ENCODE measurements at regions not wholly inside any gene's neighbourhood (a gene's known extent, or its start where the extent isn't known, plus 50 kb on each side); places are given as distances from the start of the nearest gene placed in this dataset.

- no peak overlapping the region for H3K27ac ChIP-seq (ENCODE audit: low read depth in 2 of 2, low read length in 1 of 2)
- peaks cover 0 to 5% of the 10 kb centered on the region in 2 experiments; a peak in 1 of 4 replicates for H3K4me1 ChIP-seq (ENCODE audit: control insufficient read depth in 1 of 2, insufficient read depth in 2 of 2, low read depth in 1 of 2, low read length in 1 of 2)
- H3K79me2 ChIP-seq (ENCODE audit: insufficient read depth), result no peaks in the 10 kb centered on the region
- DNase-seq, result no peak
- ChIA-PET POLR2A (no interaction called here), CTCF (no interaction called here)
- H3K9ac ChIP-seq, result no peak overlapping the region
- no peak overlapping the region for H3K4me2 ChIP-seq
- H2AFZ ChIP-seq (ENCODE audit: low read depth), result no peak overlapping the region
- no peaks in the 10 kb centered on the region for H3F3A ChIP-seq (replicated peaks; ENCODE audit: insufficient read depth)
- H3K9me3 ChIP-seq, result no peaks in the 10 kb centered on the region
- H4K20me1 ChIP-seq (ENCODE audit: insufficient read depth), result no peaks in the 10 kb centered on the region
- H3K27me3 ChIP-seq (ENCODE audit: insufficient read depth), result no peaks in the 10 kb centered on the region
- H3K36me3 ChIP-seq (replicated peaks in 1 of 2; ENCODE audit: control insufficient read depth in 1 of 2, insufficient read depth in 2 of 2, low read length in 1 of 2), result no peaks in the 10 kb centered on the region
- no peak for TF ChIP-seq SMC3 (IDR thresholded peaks at IDR 0.05; ENCODE audit: low read depth, low read length)
- no peak for TF ChIP-seq YY1 (IDR thresholded peaks at IDR 0.05; ENCODE audit: low read depth)
- TF ChIP-seq FOXM1 (IDR thresholded peaks at IDR 0.05; ENCODE audit: low read depth), result no peak
- TF ChIP-seq MAX (IDR thresholded peaks at IDR 0.05; ENCODE audit: low read depth), result no peak
- TF ChIP-seq NFIC (IDR thresholded peaks at IDR 0.05; ENCODE audit: borderline replicate concordance), result no peak
- TF ChIP-seq RXRA (IDR thresholded peaks at IDR 0.05; ENCODE audit: borderline replicate concordance, low read depth), result no peak
- no peak for TF ChIP-seq FOXJ3 (CRISPR knock-in tag; IDR thresholded peaks at IDR 0.05)
- TF ChIP-seq ZBTB33 (IDR thresholded peaks at IDR 0.05; ENCODE audit: borderline replicate concordance, low read depth), result no peak
- TF ChIP-seq MXI1 (IDR thresholded peaks at IDR 0.05; ENCODE audit: low read depth, low read length), result no peak
- no peak for TF ChIP-seq USF1 (IDR thresholded peaks at IDR 0.05; ENCODE audit: borderline replicate concordance, low read depth)
- no peak for TF ChIP-seq POLR2AphosphoS5 (IDR thresholded peaks at IDR 0.05; ENCODE audit: low read depth, low read length)
- TF ChIP-seq, protein P1, sequence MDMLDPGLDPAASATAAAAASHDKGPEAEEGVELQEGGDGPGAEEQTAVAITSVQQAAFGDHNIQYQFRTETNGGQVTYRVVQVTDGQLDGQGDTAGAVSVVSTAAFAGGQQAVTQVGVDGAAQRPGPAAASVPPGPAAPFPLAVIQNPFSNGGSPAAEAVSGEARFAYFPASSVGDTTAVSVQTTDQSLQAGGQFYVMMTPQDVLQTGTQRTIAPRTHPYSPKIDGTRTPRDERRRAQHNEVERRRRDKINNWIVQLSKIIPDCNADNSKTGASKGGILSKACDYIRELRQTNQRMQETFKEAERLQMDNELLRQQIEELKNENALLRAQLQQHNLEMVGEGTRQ (IDR thresholded peaks at IDR 0.05; ENCODE audit: borderline replicate concordance, low read depth, low read length), result no peak
- no peak for TF ChIP-seq GATA2 (CRISPR knock-in tag; IDR thresholded peaks at IDR 0.05)
- no peak for TF ChIP-seq SIN3A (IDR thresholded peaks at IDR 0.05; ENCODE audit: borderline replicate concordance, low read depth, low read length)
- TF ChIP-seq, protein P2, sequence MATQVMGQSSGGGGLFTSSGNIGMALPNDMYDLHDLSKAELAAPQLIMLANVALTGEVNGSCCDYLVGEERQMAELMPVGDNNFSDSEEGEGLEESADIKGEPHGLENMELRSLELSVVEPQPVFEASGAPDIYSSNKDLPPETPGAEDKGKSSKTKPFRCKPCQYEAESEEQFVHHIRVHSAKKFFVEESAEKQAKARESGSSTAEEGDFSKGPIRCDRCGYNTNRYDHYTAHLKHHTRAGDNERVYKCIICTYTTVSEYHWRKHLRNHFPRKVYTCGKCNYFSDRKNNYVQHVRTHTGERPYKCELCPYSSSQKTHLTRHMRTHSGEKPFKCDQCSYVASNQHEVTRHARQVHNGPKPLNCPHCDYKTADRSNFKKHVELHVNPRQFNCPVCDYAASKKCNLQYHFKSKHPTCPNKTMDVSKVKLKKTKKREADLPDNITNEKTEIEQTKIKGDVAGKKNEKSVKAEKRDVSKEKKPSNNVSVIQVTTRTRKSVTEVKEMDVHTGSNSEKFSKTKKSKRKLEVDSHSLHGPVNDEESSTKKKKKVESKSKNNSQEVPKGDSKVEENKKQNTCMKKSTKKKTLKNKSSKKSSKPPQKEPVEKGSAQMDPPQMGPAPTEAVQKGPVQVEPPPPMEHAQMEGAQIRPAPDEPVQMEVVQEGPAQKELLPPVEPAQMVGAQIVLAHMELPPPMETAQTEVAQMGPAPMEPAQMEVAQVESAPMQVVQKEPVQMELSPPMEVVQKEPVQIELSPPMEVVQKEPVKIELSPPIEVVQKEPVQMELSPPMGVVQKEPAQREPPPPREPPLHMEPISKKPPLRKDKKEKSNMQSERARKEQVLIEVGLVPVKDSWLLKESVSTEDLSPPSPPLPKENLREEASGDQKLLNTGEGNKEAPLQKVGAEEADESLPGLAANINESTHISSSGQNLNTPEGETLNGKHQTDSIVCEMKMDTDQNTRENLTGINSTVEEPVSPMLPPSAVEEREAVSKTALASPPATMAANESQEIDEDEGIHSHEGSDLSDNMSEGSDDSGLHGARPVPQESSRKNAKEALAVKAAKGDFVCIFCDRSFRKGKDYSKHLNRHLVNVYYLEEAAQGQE (IDR thresholded peaks at IDR 0.05; ENCODE audit: low read depth, low read length), result no peak
- TF ChIP-seq TAF1 (IDR thresholded peaks at IDR 0.05; ENCODE audit: borderline replicate concordance, low read depth, low read length), result no peak
- TF ChIP-seq TEAD4 (IDR thresholded peaks at IDR 0.05; ENCODE audit: borderline replicate concordance, insufficient read depth), result no peak
- no peaks in the 10 kb centered on the region for H3K9me2 ChIP-seq
- no peak overlapping the region for H3K4me3 ChIP-seq (ENCODE audit: low read depth in 2 of 2, low read length in 1 of 2)
- WGBS (ENCODE audit: low lambda C conversion rate), result 80% methylated on average over 1 of the region's 6 CpGs
Measured at GRCh38 chr14:104464907-104465306, 114.7 kb upstream of the C14orf180 start.

All from SK-N-SH (cell line).